Astrocyte of the hippocampus (primary cell): ENCODE measurements at regions not wholly inside any gene's neighbourhood (a gene's known extent, or its start where the extent isn't known, plus 50 kb on each side); places are given as distances from the start of the nearest gene placed in this dataset.
"Not testable (repeated sequence)": the region's sequence is repeated elsewhere in the genome, so short reads cannot be mapped to it uniquely, and the experiment has no call there.

Experiments
- DNase-seq: peaks from one replicate; pipeline ENCODE4 v3.0.0; 2011; ENCODE audit warnings: low read depth, low spot score

DNA sequence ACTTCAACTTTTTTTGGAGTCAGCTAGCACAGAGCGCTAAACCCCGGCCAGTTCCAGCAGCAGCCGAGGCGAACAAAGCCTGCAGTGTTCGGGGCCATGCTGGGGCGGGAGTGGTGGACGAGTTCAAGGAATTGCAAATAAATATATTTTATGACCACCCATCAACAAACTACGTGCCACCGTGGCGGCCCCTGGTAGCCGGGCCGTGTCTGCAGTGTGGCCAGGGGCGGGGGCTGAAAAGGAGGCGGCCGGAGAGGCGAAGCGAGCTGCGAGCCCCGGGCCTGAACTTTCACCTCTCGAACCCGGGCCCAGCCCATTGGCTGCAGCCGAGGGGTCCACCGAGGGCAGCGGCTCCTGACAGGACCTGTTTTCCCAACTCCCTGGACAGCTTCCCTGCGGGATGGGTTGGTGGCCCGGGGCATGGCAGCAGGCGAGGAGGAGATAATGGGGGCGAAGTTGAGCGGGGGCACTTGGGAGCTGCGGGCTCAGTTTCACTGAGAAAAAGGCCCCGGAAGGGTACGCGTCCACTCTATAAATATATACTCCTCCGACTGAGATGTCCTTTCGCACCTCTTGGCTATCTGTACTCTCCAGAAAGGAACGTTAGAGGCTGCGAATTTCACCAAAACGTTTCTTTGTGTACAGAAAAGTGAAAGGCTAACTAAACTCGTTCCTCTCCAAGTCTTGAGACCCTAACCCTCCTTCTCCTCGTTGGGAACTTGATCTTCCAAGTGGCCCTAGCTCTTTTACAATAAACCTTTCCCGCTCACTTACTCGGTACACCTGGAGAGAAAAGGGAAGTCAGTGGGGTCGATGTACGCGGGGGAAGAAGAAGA, 164.6 kb upstream of the PPP1R3A start:
- DNase-seq = peak; percentile 11

DNA sequence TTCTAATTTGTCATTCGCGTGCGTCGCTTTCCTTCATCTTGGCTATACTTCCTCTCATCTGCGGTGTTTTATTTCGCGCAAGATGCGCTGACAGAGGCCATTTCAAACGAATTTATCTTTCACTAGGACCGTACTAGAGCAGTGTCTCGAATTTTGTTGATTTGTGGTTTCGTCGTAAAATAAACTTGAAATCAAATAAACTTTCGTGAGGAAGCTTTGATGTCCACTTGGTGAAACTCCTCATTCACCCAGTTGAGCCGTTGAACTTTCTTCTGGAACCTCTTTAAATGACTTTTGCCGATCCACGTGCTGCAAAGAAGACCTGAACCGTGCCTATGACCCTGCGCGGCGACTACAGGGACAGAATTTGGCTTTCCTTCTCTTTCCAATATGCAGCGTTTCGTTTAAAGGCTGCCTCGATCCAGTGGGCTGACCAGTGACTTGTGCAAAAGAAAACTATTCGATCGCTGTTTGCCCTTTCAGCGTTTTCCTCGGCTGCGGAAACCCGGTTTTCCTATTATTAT, 163.9 kb upstream of the PPP1R3A start:
- peak; percentile 46 for DNase-seq

DNA sequence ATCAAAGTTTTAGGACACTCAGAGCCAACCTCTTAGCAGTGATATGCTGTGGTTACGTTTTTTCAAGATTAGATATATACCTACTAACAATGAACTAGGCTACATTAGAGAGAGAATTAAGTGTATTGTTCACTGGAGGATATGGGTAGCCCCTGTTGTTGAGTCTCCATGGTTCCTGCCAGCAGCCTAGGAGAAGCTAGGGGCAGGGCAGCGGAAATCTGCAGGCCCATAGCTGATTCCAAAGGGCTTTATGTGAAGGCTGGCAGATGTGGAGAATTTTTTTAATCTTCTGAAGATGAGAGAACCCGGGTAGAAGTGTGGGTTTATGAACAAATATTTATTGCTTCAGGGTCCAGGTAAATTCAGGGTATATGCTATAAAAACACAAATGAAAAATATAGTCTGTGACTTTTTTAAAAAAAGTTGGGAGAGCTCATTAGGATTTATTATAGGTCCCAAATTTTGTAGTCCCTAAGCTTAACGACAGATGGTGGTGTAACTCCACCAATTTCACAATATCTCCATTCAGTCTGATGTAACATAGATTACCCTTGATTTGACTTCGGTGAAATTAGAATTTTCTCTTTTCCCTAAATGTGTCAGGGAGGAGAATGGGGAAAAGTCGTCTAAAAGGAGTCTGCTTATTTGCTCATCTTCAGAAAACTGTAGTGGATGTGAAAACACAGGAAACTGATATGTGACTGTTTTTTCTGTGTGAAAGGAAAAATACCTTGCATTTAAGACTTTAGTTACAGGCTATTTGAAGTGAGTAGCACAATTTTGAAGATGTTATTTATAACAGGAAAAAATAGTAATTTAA, 163.0 kb upstream of the PPP1R3A start:
- peak; percentile 78 for DNase-seq

DNA sequence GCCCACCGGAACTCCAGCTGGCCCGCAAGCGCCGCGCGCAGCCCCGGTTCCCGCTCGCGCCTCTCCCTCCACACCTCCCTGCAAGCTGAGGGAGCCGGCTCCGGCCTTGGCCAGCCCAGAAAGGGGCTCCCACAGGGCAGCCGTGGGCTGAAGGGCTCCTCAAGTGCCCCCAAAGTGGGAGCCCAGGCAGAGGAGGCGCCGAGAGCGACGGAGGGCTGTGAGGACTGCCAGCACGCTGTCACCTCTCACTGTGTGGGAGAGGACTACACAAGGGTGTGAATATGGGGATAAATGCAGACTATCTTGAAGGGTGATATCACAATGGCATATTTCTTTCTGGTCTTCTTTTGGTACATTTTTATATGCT, 158.3 kb upstream of the PPP1R3A start:
- DNase-seq = not testable (repeated sequence)

DNA sequence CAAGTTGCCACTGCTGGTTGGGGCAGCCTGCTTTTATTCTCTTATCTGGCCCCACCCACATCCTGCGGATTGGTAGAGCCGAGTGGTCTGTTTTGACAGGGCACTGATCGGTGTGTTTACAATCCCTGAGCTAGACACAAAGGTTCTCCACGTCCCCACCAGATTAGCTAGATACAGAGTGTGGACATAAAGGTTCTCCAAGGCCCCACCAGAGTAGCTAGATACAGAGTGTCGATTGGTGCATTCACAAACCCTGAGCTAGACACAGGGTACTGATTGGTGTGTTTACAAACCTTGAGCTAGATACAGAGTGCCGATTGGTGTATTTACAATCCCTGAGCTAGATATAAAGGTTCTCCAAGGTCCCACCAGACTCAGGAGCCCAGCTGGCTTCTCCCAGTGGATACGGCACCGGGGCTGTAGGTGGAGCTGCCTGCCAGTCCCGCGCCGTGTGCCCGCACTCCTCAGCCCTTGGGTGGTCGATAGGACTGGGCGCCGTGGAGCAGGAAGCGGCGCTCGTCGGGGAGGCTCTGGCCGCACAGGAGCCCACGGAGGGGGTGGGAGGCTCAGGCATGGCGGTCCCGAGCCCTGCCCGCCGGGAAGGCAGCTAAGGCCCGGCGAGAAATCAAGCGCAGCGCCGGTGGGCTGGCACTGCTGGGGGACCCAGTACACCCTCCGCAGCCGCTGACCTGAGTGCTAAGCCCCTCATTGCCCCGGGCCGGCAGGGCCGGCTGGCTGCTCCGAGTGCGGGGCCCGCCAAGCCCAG, 157.8 kb upstream of the PPP1R3A start:
- DNase-seq = not testable (repeated sequence)

DNA sequence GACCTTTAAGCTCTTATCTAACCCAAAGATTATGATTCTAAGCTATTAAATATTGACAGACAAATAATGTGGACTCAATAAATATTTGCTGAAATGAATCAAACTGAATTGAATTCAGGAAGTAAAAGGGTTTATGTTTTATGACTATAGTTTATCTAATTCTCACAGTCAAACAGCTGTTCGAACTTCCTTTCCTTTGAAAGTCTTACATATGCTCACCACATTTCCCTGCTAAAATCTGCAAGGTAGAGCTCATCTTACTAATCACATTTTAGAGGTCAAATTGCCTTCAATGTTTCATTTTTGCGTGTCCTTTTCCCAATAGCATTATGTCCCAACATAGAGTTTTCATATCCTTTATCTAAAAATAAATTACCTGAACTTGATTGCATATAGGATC, 154.9 kb upstream of the PPP1R3A start:
- no peak for DNase-seq

DNA sequence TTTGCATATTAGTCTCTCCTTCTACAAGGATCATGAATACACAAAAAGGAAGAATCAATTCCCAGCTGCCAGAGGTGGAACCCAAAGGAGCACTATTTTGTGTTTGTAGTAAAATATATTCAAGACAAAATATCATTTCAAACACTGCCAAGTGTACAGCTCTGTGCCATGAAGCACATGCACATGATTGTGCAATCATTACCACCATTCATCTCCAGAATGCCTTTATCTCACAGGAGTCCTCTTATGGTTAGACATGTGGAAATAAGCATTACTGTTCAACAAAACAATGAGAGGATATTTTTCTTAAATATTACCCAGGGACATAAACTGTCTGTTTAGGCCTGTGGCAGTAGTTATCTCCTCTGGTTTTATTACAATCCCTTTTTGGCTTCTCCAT, 151.4 kb upstream of the PPP1R3A start:
- DNase-seq = no peak

DNA sequence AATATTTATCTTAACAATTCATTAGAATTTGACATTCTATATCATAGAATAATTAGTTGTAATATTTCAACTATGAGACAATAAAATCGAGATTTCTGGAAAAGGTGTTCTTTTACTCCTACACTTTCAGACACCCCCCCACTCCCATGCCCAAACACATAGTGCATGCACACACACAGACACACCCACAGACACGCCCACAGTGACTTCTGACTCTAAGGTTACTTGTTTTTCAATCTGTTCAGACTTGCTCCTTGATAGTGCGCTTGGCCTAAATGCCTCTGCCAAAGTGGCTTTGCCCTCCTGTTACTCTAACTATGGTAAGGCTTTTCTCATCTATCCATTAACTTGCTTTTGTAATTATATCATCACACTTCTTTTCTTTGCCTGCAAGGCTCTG, 144.0 kb upstream of the PPP1R3A start:
- no peak for DNase-seq

DNA sequence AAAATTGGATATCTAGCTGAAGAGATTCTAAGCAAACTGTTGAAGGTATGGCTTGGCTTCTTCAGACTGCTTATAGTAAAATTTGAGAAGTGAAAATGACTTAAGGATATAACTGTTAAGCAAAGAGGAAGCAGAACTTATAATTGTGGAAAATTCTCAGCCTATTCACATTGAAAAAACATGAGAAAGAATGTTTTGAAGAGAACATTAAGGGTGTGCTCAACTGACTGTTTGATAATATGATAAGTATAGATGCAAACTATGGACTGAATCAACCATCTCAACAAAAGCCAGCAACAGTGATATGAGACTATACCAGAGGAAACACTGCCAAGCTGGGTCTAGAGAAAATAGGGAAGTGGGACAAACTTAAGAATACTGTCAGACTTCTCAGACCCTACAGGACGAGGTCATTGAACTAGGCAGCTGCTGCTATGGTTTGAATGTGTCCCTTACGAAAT, 133.1 kb upstream of the PPP1R3A start:
- no peak for DNase-seq

DNA sequence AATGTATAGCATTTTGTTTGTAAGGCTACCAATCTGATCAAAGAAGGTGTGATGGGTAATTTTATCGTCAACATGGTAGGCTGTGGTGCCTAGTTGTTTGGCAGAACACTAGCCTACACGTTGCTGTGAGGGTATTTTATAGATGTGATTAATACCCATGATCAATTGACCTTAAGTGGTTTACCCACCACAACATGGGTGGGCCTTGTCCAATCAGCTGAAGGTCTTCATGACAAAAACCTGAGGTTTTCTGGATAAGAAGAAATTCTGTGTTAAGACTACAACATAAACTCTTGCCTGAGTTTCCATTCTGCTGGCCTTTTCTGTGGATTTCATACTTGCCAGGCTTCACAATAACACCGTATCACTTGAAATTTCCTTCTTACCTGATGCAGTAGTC, 131.8 kb upstream of the PPP1R3A start:
- DNase-seq = no peak

DNA sequence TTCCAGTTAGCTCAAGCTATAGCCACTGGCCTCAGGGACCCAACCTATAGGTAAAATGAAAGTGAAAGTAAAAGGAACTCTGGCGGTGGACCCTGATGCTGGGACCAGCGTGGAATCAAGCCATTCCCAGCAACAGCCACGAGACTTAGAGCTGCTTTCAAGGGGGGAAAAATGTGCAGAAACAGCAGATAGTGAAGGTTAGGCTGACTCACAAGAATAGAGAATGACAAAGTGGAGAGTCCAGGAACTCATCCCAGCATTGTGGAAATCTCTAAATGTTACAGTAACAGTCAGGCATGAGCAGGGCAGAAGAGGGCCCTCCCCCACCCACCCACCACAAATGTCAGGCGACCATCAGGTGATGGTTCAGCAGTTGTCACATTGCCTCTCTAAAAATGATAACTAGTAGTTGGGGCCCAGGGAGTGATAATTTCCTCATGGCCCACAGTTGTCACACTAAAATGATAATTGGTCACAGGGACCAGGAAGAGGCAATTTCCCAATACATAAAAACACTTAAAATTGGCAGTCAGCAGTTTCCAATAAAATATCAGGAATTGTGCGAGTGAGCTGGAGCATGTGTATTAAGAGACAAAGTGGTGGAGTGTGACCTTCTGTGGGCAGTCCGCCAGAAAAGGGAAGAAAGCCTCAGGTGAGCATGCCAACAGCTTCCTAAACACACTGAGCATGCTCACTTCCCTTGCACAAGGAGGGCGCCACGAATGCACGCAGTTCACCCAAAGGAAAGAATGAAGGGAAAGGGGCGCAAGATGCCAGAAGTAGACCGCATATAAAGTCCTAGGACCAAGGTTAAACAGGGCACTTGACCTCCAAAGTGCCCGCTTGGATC, 129.8 kb upstream of the PPP1R3A start:
- peak; percentile 20 for DNase-seq

DNA sequence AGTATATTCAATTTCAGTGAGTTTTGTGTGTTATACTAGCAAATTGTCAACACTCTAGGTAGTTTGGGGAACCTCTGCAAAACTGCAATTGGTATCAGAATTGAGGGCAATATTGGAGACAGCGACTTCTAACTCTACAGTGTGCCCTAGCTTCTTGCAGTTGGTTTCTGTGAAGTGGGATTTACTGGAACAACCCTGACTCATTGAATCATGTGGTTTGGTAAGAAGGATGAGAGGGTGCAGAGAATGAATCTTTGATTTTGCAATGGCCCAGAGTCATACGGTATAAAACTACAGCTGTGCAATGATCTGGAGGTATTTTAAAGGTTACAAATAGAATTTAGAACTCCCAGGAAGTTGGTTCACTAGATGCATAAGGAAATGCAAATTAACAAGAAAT, 129.1 kb upstream of the PPP1R3A start:
- peak; percentile 31 for DNase-seq

DNA sequence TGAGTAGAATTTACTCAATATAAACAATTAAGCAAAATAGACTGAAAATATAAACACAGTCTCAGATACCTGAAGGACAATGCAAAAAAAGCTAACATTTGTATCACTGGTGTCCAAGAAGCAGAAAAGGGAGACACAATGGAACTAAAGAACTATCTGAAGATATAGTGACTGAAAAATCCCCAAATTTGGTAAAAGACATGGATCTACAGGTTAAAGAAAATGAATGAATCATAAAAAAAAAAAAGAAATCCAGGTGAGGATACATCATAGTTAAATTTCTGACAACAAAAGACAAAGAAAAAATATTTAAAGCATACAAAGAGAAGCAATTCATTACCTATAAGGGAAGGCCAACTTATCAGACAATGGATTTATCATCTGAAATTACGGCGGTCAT, 114.7 kb upstream of the PPP1R3A start:
- DNase-seq = no peak

DNA sequence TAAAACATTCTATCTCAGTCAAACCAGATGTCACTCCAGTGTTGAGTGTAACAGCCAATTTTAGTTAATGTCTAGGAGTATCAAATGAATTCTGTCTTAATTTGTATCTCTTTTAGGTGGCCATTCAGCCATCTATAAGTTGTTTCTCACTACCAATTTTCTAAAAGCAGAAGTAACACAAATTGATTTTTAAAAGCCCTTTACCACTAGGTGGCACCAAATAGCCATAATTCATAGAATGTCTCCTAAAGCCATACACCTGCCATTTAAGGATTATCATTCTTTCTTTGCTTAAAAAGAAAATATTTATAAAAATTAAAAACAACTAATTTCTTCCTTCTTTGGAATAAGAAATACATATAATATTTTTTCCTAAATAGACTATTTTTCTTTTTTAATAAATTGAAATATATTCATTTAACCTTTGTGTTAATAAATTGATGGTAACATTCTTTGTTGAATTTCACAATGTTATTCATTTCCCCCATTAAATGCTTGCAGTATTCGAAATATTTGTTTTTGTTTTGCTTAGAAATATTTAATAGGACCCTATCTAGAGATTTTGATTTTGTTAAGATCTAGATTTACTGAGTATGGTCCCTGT, 107.8 kb upstream of the PPP1R3A start:
- DNase-seq = peak; percentile 72

DNA sequence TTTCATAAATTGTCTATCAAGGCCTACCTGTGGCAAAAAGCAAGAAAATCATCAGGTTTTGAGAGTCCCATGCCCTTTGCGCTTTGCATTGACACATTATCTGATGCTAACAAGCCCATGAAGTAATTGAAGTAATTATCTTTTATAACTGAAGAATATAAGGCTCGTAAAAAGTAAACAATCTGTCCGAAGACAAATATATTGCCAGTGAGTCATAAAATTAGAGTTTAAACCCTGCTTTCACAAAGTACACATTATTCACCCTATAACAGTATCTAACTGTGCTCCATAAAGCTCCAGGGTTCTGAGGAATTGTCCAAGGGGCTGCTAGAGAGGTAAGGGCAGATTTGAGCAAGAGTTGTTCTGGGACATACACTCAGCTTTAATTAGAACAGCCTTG, 102.3 kb upstream of the PPP1R3A start:
- DNase-seq = no peak

DNA sequence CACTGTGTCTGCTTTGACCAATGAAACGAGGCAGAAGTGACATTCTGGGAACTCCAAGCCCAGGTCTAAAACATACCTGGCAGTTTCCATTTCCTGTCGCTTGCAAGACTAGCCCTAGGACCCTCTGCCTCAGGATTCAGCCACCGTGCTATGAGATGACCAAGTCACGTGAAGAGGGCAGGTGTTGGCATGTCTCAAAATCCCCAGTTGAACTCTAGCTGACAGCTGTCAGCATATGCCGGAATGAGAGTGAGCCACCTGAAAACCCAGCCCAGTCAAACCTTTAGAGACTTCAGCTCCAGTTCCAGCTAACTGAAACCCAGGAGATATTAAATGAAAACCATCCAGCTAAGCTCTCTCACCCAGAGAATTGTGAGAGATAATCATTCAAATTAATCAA, 89.9 kb upstream of the PPP1R3A start:
- DNase-seq = no peak

DNA sequence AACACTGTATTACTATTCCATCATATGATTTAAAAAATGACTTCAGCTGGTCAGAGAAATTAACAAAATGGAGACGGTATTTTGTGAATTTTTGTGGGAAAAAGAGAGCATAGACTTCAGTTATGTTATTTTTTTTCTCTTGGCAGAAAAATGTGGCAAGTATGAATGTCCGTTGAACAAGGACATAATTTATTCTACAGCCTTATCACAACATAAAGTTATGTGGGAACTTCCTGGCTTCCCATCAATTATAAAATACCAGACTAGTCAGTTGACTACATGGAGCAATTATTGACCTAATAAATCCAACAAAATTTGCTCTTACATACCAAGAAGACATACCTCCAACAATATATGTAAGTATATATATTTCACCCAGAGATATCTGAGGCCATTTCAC, 88.6 kb upstream of the PPP1R3A start:
- DNase-seq = no peak

DNA sequence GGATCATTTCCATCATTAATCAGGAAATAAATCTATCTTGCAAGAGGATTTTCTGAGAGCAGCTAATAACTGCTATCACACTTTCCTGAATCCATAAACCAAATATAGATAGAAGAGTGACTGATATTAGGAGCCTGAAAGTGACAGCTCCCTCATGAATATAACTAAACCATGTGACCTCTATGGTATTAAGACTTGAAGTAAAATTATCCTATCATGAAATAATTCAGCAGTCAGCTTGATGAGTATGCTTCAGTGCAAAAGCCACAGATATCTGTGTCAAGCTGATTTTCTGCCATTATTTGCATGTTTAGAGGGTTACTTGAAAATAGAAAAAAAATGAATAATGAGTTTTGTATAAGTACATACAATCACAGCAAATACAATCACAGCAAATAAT, 80.1 kb upstream of the PPP1R3A start:
- DNase-seq = no peak

DNA sequence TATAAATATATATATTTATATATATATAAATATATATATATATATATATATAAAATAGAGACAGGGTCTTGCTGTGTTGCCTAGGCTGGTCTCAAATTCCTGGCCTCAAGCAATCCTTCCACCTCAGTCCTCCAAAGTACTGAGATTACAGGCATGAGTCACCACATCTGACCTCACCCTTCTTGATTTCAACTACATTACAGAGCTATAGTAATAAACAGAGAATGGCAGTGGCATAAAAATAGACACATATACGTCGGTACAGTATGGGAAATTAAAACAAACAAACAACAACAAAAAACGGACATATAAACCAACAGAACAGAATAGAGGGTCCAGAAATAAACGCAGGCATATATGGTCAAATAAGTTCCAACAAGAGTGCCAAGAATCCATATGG, 77.6 kb upstream of the PPP1R3A start:
- no peak for DNase-seq

DNA sequence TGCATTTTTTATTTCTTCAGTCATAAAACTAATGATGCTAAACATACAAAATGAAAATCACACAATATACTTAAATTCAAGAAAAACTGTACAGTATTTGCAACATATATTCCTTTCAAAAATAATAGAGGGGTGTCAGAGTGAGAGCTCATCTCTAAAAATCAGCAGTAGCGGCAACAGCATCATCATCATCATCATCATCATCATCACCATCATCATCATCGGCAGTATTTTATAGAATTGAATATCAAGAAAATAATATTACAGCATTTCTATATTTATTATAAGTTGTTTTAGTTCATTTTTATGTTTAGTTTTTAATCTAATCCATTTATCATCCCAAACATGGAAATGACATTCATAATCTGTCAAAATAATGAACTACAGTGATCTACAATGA, 67.4 kb upstream of the PPP1R3A start:
- DNase-seq = no peak

DNA sequence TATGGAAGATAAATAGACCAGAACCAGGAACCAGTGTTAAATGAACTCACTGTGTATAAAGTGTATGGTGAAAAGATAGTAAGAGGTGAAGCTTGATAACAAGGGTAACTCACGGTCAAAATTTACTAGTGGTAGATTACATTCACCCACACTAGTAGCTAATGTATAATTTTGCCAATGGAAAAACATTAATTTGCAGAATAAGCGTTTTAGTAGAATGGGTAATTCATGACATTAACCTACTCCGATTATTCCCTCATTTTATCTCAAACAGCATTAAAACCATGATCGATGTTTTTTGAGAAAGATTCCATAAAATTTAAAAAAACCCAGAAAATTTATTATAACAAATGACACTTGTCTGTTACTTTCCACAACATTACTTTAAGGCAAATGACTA, 57.7 kb upstream of the PPP1R3A start:
- DNase-seq = no peak
